NCI-H2029 treated with DMSO at 0.1 percent for 48 hours (cell line): ENCODE measurements at regions not wholly inside any gene's neighbourhood (a gene's known extent, or its start where the extent isn't known, plus 50 kb on each side); places are given as distances from the start of the nearest gene placed in this dataset.
"Not testable (repeated sequence)": the region's sequence is repeated elsewhere in the genome, so short reads cannot be mapped to it uniquely, and the experiment has no call there.

ENCODE experiments used
- DNase-seq: peaks from one replicate; lab custom pipeline; 2025; lab: John Stamatoyannopoulos, UW

GRCh38 chr22:49676783-49677494 lies 150.7 kb downstream of the BRD1 start:
- no peak for DNase-seq

DNA sequence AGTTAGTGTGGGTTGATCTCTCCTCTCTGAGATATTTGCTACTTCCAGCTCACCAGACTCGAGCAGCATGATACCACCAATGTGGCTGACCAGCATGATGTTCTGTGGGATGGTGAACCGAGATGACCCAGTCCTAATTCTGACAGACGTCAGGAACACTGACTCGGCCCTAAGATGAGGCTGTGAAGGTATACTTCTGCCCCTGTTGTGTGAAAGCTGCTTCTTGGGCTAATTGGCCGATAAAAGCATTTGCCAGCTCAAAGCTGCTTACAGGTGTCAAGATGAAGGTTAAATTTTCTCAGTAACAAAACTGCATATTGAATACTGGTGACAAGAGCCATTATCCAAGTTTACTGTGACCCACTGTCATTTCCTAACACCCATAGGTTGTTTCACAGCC lies 151.4 kb downstream of the BRD1 start:
- no peak for DNase-seq

DNA sequence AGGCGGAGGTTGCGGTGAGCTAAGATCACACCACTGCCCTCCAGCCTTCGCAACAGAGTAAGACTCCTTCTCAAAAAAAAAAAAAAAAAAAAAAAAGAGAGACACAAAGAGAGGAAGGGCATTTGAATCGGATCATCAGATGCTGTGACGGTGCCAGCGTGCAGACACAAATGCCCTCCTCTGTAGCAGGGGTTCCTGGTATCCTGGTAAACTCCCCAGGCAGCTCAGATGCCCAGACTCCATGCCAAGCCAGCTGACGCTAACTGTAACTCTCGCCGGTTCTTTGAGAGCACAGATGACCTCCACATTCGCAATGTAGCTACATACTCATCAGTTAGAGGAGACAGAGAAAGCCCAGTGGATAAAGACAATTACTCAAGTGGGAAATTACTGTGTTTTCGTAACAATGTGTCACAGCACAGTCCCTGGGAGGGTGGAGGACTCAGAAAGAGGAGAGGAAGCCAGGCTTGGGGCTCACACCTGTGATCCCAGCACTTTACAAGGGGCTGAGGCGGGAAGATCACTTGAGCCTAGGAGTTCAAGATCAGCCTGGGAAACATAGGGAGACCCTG lies 153.1 kb downstream of the BRD1 start:
- no peak for DNase-seq

DNA sequence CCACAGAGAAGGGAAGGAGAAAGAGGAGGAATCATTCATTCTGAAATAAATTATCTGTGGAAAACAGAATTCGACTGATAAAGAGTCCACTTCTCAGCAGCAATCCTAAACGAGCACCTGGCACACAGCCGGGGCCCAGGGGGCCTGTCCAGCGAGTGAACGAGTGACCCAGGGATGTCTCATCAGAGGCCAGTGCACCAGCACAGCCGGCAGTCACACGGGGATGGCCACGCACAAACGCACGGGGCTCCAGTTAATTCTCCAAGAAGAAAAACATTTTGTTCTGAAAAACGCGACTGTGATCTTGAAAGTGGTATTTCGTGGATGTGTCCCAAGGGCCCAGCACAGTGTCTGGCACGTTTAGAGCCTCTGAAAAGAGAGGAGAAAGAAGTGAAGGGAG lies 154.6 kb downstream of the BRD1 start:
- DNase-seq = no peak

DNA sequence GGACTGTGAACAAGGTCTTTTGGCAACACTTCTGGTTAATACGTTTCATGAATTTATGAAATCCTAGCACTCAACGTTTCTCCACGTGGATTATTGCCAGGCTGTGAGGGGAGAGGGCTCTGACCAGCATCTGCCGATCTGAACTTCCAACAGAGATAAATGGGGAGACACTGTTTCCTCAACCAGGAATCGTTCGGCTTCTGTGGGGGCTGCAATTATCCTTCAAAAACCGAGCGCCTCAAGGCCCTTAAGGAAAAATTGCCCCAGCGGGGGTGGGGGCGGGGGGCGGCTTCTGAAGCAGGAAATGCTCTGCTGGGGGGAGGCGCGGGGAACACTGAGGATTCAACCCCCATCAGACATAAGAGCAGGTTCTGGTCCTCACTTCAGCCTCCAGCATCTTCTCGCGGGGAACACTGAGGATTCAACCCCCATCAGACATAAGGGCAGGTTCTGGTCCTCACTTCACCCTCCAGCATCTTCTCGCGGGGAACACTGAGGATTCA lies 155.6 kb downstream of the BRD1 start:
- DNase-seq = no peak

- no peak for DNase-seq
Observed at GRCh38 chr22:49671331-49672013, 156.2 kb downstream of the BRD1 start.

DNA sequence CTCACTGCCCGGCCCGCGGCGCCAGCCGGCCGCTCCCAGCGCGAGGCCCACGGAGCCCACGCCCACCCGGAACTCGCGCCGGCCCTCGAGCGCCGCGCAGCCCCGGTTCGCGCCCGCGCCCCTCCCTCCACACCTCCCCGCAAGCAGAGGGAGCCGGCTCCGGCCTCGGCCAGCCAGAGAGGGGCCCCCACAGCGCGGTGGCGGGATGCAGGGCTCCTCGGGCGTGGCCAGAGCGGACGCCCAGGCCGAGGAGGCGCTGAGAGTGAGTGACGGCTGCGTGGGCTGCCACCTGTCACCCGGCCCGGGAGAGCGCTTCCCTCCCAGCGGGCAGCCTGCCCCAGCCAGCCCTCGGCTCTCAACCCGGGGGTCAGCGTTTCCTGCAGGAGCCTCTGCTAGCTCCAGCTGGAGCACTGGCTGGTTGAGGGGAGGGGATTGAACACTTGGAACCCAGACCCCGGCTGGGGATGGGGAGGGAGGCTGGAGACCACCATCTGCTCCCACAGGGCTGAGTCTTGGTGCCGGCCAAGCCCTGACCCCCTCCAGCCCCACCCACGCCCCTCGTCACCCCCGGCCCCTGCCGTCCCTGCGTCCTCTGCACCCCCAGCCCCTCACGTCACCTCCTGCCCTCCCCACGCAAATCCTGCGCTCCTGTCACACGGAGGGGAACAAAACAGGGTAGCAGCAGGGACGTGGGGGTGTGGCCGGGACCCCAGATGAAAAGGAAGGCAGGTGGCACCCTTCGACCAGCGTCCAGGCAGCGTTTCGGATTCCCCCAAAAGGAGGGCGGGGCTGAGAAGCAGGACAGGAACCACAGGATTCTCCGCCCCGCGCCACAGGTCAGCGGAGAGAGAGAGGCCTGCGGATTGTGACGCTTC lies 157.0 kb downstream of the BRD1 start:
- DNase-seq = no peak

DNA sequence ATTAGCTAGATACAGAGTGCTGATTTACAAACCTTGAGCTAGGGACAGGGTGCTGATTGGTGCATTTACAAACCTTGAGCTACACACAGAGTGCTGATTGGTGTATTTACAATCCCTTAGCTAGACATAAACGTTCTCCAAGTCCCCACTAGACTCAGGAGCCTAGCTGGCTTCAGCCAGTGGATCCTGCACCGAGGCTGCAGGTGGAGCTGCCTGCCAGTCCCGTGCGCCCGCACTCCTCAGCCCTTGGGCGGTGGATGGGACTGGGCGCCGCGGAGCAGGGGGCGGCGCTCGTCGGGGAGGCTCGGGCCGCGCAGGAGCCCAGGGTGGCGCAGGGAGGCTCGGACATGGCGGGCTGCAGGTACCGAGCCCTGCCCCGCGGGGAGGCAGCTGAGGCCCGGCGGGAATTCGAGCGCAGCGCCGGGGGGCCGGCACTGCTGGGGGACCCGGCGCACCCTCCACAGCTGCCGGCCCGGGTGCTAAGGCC lies 157.7 kb downstream of the BRD1 start:
- DNase-seq = not testable (repeated sequence)

GRCh38 chr22:49669427-49669968 lies 158.2 kb downstream of the BRD1 start:
- DNase-seq = not testable (repeated sequence)

DNA sequence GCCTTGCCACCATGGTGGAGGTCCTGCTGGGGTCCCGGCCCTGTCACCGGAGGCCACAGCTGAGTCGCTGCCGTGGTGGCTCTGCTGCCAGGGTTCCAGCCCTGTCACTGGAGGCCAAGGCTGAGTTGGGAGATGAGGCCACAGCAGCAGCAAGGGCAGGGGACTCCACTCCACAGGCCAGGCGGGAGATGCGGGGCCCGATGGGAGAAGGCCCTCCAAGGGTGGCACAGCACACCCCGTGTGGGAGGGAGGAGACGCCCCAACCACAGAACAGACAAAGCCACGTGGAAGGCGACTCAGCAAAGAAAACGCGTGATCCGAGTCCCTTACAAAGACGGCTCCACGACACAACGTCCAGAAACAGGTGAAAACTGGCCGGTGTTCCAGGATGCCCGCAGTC lies 159.3 kb downstream of the BRD1 start:
- no peak for DNase-seq

- no peak for DNase-seq
Observed at GRCh38 chr22:49667236-49667635, 160.4 kb downstream of the BRD1 start.

- no peak for DNase-seq
Observed at GRCh38 chr22:49666146-49666809, 161.4 kb downstream of the BRD1 start.

- no peak for DNase-seq
Observed at GRCh38 chr22:49664891-49665290, 162.8 kb downstream of the BRD1 start.

GRCh38 chr22:49664371-49664881 lies 163.2 kb downstream of the BRD1 start:
- DNase-seq = no peak

GRCh38 chr22:49663823-49664222 lies 163.8 kb downstream of the BRD1 start:
- DNase-seq = no peak

- no peak for DNase-seq
Observed at GRCh38 chr22:49663311-49663711, 164.4 kb downstream of the BRD1 start.

DNA sequence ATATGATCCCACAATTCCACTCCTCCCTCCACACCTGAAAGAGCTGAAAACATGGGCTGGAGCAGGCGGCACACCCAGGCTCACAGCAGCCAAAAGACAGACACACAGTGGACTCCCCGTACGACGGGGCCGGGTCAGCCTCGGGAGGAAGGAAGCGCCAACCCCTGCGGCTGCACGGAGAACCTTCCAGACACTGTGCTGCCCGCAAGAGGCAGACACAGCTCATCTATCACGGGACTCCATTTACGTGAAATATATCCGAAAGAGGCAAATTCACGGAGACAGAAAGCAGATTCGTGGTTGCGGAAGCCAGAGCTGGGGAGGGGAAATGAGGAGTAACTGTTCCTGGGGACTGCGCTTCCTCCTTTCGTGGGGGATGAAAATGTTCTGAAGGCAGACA lies 165.0 kb downstream of the BRD1 start:
- no peak for DNase-seq

DNA sequence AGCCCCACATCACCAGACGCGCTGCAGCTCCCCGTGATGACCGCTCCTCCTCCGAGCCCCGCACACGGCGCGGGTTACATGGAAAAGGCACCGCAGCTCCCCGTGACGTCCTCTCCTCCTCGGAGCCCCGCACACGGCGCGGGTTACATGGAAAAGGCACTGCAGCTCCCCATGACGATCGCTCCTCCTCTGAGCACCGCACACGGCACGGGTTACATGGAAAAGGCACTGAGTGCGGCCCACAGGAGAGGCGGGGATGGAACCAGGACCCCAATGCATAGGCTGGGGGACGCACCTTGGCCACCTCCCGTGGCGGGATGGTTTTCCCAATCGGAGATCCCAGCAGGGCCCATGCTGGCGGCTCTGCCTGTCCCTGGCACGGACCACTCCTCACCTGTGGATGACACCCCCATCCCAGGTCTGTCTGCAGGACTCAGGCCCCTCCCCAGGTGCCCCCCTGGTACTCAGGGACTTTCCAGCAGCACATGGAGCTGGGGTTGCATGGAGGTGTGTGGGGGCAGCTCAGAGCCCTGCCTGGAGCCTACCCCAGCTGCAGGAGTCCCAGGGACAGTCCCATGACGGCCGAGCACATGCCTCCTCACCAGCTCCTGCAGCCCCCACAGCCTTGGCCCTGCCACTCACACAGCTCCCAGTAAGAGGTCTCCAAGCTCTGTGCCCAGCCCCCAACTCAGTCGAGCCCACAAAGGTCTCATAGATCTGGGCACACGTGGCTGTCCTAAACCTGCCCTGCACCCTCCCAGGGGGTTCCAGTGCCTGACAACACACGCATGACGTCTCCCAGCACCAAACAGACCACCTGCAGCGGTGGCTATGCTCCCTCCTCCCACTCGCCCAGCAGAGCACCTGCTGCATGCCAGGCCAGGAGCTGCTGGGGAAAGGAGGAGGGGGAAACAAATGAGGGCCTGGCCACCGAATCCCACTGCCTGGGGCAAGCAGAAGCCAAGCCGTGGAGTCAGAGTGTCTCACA lies 166.6 kb downstream of the BRD1 start:
- DNase-seq = no peak

DNA sequence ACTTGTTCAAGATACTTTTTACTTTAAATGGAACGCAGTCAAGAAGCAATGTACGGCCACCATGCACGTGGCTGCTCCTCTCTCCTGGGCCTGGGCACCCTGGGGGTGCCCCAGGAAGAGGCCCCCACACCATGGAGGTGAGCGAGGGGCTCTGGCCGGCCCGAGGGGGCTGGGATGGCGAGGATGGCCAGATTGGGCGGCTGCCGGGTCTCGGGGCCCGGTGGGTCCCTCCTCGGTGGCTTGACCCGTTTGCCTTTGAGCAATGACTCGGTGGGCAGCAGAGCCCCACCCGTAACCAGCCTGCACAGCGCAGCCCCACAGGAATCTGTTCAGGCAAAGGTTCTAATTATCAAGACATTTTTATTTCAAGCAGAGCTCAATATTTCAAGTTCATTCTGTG lies 167.4 kb downstream of the BRD1 start:
- no peak for DNase-seq

DNA sequence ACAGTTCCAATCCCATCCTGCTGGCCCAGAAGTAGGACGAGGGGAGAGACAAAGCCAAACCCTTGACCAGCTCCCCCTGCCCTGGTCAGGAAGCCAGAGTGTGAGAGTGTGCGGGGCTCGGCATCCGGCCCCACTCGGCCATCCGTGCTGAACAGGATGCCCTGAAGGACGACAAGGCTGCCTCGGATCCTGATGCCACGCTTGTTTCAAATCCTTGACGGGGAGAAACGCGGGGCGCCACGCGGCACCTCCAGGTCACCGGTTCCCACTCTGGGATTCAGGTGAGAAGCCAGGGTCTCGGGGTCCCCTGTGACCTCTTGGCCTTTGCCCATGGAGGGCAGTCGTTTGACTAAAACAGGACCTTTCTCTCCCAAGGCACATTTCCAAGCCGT lies 167.8 kb downstream of the BRD1 start:
- DNase-seq = no peak
